ENCODE measurements at regions not wholly inside any gene's neighbourhood (a gene's known extent, or its start where the extent isn't known, plus 50 kb on each side); places are given as distances from the start of the nearest gene placed in this dataset.

- TF ChIP-seq POLR2AphosphoS5 (IDR thresholded peaks at IDR 0.05) (no peak), CTCF (IDR thresholded peaks at IDR 0.05; ENCODE audit: poor library complexity, severe bottlenecking) (no peak), SMC3 (conservative IDR thresholded peaks at IDR 0.05; ENCODE audit: poor library complexity) (no peak), EZH2 (IDR thresholded peaks at IDR 0.05; ENCODE audit: borderline replicate concordance, insufficient read depth, low read length, poor library complexity, severe bottlenecking) (no peak), TAF1 (IDR thresholded peaks at IDR 0.05; ENCODE audit: low read depth) (no peak), EP300 (conservative IDR thresholded peaks at IDR 0.05; ENCODE audit: poor library complexity, severe bottlenecking) (no peak), RAD21 (conservative IDR thresholded peaks at IDR 0.05) (no peak), REST (IDR thresholded peaks at IDR 0.05; ENCODE audit: borderline replicate concordance) (no peak), MXI1 (conservative IDR thresholded peaks at IDR 0.05; ENCODE audit: poor library complexity, severe bottlenecking) (no peak)
Measured at GRCh38 chr5:5782402-5782801, 359.9 kb downstream of the ICE1 start.

All from neural cell (in vitro differentiated cells).